ENCODE measurements at regions not wholly inside any gene's neighbourhood (a gene's known extent, or its start where the extent isn't known, plus 50 kb on each side); places are given as distances from the start of the nearest gene placed in this dataset.

DNA sequence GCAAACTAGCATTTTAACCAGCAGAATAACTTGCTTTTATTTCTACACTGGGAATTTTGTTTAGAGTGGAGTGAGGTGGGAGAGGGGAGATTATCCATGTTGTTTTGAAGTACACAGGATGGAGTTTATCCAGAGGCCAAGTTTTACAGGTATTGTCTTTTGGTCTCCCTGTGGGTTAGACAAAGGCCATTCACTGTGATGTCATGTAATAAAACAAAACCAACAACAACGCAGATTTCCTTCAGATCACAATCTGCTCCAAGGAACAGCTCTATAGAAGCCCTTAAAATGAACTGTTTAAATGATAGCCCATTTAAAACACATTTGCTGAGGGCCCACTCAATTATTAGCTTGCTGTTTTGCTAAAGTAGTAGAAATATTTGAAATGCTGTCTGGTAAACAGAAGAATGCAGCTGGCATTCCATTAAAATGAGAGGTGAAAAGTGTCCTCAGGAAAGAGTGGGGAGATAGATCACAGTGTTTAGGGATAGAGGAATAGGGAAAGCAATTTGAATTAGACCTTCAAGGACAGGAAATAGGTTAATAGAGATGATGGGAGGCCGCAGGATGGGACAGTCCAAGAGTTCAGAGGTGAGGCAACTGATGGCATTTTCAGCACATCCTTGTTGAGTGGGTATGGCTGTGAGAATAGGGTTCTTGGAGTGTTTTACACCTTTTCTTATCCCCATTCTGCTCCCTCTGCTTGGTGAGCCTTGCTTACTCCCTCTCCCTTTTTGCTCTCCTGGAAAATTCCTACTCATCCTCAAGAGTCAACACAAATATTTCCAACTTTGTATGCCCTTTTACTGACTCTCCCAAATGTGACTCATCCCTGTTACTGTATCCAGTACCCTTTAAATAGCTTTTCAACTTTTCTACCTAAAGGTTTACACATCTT, 140.1 kb upstream of the NR3C1 start:
- H3K4me3 Mint-ChIP-seq = no peak overlapping the region
- H3K4me1 Mint-ChIP-seq (ENCODE audit: unreplicated experiment) = peaks cover 26% of the 10 kb centered on the region
- H3K9me3 Mint-ChIP-seq = peaks cover 5% of the 10 kb centered on the region
- no peaks in the 10 kb centered on the region for H3K27me3 Mint-ChIP-seq
- TF ChIP-seq, protein P1, sequence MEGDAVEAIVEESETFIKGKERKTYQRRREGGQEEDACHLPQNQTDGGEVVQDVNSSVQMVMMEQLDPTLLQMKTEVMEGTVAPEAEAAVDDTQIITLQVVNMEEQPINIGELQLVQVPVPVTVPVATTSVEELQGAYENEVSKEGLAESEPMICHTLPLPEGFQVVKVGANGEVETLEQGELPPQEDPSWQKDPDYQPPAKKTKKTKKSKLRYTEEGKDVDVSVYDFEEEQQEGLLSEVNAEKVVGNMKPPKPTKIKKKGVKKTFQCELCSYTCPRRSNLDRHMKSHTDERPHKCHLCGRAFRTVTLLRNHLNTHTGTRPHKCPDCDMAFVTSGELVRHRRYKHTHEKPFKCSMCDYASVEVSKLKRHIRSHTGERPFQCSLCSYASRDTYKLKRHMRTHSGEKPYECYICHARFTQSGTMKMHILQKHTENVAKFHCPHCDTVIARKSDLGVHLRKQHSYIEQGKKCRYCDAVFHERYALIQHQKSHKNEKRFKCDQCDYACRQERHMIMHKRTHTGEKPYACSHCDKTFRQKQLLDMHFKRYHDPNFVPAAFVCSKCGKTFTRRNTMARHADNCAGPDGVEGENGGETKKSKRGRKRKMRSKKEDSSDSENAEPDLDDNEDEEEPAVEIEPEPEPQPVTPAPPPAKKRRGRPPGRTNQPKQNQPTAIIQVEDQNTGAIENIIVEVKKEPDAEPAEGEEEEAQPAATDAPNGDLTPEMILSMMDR (conservative IDR thresholded peaks at IDR 0.05) = no peak
- H3K27ac Mint-ChIP-seq = peak overlapping the region; percentile 0
- H3K36me3 Mint-ChIP-seq = no peaks in the 10 kb centered on the region
- no peak for DNase-seq (ENCODE audit: extremely low spot score, unreplicated experiment)

DNA sequence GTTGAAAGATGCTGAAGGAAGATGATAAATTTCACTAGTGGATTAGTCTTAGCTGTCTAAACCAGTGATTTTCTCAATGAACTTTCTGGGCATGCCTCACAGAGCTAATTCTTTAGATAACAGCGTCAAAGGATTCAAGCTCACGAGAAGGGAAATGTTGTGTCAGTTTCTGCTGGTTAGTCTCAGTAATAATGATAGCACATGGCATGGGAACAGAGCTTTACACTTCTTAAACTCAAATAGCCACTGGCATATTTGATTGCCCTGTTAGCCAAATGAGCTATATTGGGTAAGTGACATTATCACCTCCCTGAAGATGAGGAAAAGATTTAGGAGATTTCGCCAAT, 139.3 kb upstream of the NR3C1 start:
- no peaks in the 10 kb centered on the region for H3K27me3 Mint-ChIP-seq
- H3K4me1 Mint-ChIP-seq (ENCODE audit: unreplicated experiment) = peaks cover 26% of the 10 kb centered on the region
- no peaks in the 10 kb centered on the region for H3K36me3 Mint-ChIP-seq
- TF ChIP-seq, protein P1 (conservative IDR thresholded peaks at IDR 0.05) = no peak
- DNase-seq (ENCODE audit: extremely low spot score, unreplicated experiment) = no peak
- H3K4me3 Mint-ChIP-seq = no peak overlapping the region
- H3K9me3 Mint-ChIP-seq = peaks cover 5% of the 10 kb centered on the region
- peak overlapping the region; percentile 36 for H3K27ac Mint-ChIP-seq

DNA sequence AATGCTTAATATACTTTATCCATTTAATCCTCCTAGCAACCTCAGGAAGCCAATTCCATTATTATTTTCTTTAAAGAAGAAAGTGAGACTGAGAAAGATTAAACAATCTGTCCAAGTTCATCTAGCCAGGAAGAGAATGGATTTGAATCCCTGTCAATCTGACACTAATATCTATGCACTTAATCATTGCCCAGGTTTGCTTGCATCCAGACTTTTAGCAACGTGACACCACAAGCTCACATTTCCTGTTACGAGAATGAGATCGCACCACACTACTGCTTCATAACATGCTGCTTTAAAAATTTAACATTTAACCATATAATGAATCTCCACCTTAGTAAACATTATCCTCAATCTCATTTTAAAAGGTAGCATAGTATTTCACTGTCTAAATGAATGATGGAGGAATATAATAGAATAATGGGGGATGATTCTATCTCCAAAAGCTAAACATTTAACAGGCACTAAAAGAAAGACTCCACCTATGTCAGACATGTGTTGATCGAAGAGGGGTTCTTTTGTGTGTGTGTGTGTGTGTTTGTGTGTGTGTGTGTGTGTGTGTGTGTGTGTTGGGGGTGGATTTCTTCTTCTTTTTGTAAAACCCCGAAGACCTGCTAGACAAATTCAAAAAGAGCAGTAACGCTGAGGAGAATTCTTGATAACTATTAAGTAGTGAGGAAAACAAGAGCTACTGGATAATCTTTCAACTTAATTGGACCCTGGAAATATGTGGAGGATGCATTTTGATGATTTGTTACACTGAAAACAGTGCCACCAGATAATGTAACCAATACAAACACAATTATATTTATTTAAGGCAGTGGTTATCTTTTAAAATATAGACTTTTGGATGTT, 138.7 kb upstream of the NR3C1 start:
- TF ChIP-seq, protein P1 (conservative IDR thresholded peaks at IDR 0.05) = no peak
- H3K4me3 Mint-ChIP-seq = peak overlapping the region; percentile 13
- no peak for DNase-seq (ENCODE audit: extremely low spot score, unreplicated experiment)

DNA sequence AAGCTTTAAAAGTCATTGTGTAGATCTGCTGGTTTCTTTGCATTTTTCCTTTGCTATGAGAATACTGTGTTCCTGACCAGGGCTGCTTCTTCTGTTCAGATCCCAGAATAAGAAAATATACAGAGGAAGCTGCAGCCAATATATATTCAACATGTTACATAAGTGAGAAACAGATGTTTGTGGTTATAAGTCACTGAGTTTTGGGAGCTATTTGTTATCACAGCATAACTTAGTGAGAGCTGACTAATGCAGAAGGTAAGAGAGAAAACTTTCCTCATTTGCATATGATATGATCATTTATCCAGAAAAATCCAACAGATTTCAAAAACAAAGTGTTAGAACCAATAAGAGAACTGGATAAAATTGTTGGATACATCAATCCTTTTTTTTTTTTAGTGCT, 136.3 kb upstream of the NR3C1 start:
- no peak overlapping the region for H3K27ac Mint-ChIP-seq
- peaks cover 44% of the 10 kb centered on the region for H3K4me1 Mint-ChIP-seq (ENCODE audit: unreplicated experiment)
- H3K9me3 Mint-ChIP-seq = peaks cover 6% of the 10 kb centered on the region
- H3K4me3 Mint-ChIP-seq = no peak overlapping the region
- TF ChIP-seq, protein P1 (conservative IDR thresholded peaks at IDR 0.05) = no peak
- no peaks in the 10 kb centered on the region for H3K36me3 Mint-ChIP-seq
- DNase-seq (ENCODE audit: extremely low spot score, unreplicated experiment) = no peak
- H3K27me3 Mint-ChIP-seq = no peaks in the 10 kb centered on the region

More for the DNA sequence above, 138.7 kb upstream of the NR3C1 start:
- Mint-ChIP-seq H3K4me1 (ENCODE audit: unreplicated experiment) (peaks cover 28% of the 10 kb centered on the region), H3K27me3 (no peaks in the 10 kb centered on the region), H3K9me3 (no peaks in the 10 kb centered on the region), H3K36me3 (no peaks in the 10 kb centered on the region), H3K27ac (peak overlapping the region; percentile 24)

DNA sequence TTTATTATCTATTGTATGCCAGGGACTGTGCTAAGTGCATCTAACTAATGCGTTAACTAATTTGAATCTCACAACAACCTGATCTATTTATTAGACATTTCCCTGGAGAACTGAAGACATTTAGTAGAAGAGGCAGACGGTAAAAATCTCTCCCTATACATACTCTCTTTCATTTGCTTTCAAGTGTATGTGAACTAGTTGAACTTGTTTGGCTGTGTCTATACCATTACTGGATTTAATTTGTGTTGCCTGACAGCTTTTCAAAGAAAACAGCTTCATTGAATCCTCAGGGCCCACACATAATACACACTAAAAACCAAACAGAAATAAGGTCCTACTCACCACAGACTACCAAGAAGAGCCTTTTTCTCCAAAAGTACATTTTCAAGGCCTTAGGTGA, 133.6 kb upstream of the NR3C1 start:
- H3K9me3 Mint-ChIP-seq = peaks cover 6% of the 10 kb centered on the region
- H3K36me3 Mint-ChIP-seq = no peaks in the 10 kb centered on the region
- peak overlapping the region; percentile 90 for H3K27ac Mint-ChIP-seq
- H3K4me1 Mint-ChIP-seq (ENCODE audit: unreplicated experiment) = peaks cover 29% of the 10 kb centered on the region
- H3K27me3 Mint-ChIP-seq = no peaks in the 10 kb centered on the region
- DNase-seq (ENCODE audit: extremely low spot score, unreplicated experiment) = no peak
- TF ChIP-seq, protein P1 (conservative IDR thresholded peaks at IDR 0.05) = no peak
- peak overlapping the region; percentile 1 for H3K4me3 Mint-ChIP-seq

All from type B pancreatic cell (in vitro differentiated cells).